GM18861 (cell line): ENCODE measurements at regions not wholly inside any gene's neighbourhood (a gene's known extent, or its start where the extent isn't known, plus 50 kb on each side); places are given as distances from the start of the nearest gene placed in this dataset.

Source experiments
- ATAC-seq: cut with Tn5 transposase; IDR thresholded peaks from one replicate; pipeline ENCODE4 v1.9.1; 2021; ENCODE audit not compliant: unreplicated experiment

- no peak for ATAC-seq
Measured at GRCh38 chr6:79864421-79864820, 82.9 kb downstream of the ELOVL4 start.

DNA sequence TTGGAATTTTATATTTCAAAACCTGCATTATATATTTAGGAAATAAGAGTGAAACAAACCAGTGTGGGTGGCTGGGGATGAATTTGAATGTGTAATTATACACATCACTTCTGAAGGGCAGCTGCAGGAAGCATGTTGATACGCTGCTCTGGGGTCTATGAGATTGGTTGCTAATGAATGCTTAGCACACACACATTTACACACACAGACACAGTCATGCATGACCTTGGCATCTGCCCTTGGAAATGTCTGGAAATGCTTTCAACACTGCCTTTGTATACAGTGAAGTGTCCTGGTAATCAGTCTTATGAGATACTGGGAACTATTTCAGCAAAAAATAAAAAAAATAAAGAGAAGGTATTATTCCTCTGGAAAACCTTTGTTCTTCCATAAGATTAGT is 83.4 kb downstream of the ELOVL4 start:
- ATAC-seq, result no peak

GRCh38 chr6:79863566-79863965 is 83.8 kb downstream of the ELOVL4 start:
- no peak for ATAC-seq

DNA sequence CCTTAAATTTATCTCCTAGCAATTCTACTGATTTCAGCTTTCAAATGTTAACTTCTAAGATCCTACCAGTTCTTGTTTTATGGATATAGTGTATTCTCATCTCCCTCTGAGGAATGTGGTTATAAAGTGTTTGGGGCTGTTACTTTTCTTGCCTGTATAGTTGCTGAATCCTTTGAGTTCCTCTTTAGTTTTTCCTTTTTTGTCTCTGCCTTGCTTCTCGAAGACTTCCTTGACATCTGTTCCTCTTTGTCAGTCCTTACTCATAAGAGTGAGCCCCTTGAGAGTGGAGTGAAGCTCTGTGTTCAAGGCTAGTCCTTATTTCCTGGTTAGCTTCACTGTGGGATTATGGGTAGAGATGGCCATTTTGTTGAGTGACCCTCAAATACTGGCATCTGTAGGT is 84.6 kb downstream of the ELOVL4 start:
- ATAC-seq, result no peak

GRCh38 chr6:79862126-79862525 is 85.2 kb downstream of the ELOVL4 start:
- ATAC-seq, result no peak

DNA sequence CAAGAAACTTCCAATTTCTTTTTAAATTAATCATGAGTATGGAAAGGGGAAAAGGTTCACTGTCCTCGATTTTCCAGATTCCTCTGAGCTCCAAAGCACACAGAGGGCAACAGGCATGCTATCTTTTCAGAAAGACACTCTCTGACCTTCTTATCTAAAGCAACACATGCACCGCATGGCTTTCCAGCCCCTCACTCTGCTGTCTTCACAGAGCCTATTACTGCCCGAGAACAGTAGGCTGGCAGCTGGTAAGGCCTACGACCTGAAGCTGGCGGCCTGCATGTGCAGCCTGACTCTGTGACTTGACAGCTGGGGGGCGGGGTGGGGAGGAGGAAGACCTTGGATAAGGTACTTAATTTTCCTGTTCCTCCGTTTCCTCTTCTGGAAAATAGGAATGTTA is 86.3 kb downstream of the ELOVL4 start:
- no peak for ATAC-seq

DNA sequence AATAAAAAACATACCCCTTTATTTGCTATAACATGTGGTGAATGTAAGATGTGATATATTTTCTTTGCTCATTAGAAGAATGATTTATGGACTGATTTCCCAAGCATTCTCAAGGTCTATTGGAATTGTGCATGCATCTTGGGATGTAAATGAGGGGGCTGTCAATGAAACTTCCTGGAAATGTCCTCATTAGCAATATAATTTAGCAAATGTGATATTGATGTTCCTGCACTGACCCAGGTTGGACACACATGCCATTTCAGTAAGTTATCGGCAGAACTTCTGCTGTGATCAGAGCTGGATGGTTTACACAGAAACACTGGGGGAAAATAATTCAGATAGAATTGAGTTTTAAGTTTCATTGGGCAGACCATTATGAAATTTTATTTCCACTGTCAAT is 99.9 kb downstream of the ELOVL4 start:
- no peak for ATAC-seq

GRCh38 chr6:79842376-79843040 is 104.8 kb downstream of the ELOVL4 start:
- peak; percentile 52 for ATAC-seq

DNA sequence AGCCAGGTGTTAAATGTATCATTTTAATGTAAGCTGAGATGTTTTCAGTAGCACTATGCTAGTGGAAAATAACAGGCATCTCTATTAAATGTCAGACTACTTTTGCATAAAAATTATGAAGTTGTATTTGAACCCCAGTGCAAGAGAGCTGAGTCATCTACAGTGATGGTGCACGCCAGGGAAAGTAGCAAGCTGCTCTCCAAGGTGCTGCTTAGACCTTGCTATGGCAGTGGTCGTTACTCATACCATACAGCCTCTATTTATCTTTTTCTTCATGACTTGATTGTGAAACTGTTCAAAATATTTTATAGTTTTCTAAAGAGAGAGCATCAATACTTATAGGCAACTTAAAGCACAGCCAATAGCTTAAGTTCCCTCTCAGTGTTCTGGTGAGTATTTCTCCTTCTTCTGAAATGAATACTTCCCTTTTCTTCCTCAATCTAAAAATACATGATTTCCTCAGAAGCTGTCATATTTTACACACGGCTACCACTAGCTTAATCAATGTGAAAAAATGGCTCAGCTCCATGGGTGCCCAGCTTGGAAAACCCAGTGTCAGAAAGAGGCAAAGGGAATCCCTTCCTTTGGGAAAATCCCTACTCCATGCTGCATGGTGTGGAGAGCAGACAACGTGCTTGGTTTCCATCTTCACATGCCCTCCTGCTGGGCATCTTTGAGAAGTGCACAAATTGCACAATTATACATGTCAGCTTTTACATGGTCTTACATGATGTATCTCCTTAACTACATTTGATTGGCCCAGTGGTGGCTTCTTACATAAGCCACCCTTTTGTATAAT is 105.6 kb downstream of the ELOVL4 start:
- ATAC-seq, result peak; percentile 40

DNA sequence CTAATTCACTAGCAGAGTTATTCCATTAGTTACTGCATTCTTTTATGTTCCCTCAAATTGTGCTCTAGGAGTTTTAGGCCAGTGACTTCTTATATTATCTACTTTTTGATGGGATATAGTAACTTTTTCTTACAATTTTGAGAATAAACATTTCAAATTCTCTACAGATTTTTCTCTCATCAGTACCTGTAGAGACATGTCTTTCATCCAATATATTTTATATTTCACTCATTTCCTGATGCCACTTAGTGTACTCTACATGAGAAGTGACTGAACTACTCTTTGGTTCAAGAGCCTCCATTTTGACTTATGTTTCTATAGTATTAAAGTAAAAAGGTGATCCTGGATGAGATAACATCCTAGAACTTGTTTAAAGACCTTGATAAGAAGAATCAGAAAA is 108.5 kb downstream of the ELOVL4 start:
- ATAC-seq, result no peak

GRCh38 chr6:79833964-79834284 is 113.4 kb downstream of the ELOVL4 start:
- ATAC-seq, result no peak

- no peak for ATAC-seq
Measured at GRCh38 chr6:79833264-79833963, 113.9 kb downstream of the ELOVL4 start.

DNA sequence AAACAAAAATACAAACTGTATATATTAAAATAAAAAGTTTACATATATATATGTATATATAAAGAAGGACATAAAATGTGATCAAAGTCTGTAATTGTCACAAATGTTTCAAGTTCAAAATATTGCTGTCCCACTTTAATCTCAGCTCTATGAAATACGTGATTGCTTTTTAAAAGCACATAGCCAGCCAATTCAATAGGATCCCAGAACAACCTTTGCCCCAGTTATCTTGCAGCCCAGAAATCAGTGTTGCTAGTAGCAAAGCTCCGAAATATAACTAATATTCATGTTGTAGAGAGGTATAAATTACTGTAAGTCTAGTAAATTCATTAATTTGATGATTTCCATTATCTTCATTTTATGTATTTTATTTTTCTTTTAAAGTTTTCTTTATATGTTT is 114.6 kb downstream of the ELOVL4 start:
- no peak for ATAC-seq

DNA sequence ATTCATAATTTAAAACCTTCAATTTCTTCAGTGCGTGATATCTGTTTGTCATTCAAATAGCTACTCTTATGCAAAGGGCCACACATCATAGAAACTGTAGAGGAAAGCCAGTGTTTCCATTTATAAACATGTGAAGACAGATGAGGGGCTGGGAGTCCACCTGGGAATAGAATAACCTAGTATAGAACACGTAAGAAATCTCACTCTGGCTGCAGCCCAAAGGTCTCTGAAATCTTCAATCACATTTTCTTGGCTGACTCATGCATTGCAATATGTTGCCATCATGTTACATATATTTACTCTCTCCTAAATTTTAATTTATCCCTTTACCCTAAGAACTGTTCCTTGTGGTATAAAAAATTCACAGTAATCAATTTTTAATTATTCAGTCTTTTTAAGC is 123.2 kb downstream of the ELOVL4 start:
- ATAC-seq, result no peak

DNA sequence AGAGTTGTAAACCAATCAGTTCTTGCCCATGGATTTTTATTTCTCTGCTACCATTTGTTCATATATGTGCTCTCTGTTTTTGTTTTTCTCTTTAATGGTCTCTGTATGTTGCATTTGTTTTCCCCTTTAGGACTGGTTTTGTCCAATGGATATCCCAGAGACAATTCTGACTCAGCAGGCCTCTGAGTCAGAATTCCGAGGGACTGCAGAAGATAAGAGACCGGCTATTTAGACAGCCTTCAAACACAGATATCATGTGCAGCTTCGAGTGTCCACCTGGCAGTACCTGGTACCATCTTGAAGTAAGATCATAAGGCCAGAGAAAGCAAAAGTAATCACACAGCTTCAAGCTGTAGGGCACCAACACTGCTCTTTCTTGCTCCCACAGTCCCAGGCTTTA is 125.5 kb downstream of the ELOVL4 start:
- ATAC-seq, result no peak

DNA sequence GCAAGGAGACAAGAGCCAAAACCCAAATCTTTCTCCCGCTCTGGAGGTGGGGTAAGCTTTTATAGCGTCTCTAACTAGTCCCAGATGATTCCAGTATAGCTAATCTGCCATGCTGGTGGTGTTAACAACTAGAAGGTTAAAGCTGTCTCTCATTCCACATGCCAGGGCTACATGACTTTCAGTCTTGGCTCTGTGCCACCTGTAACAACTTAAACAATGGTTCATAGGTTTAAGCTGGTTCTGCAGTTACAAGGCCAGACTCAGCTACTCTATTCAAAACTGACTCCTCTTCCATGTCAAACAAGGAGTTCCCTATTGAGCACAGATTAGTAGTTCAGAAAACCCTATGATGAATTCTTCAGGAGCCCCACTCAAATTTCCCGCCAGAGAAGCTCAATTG is 128.9 kb downstream of the ELOVL4 start:
- no peak for ATAC-seq

GRCh38 chr6:79814940-79815339 is 132.4 kb downstream of the ELOVL4 start:
- ATAC-seq, result no peak

- peak; percentile 94 for ATAC-seq
Measured at GRCh38 chr6:79813854-79814709, 133.3 kb downstream of the ELOVL4 start.

DNA sequence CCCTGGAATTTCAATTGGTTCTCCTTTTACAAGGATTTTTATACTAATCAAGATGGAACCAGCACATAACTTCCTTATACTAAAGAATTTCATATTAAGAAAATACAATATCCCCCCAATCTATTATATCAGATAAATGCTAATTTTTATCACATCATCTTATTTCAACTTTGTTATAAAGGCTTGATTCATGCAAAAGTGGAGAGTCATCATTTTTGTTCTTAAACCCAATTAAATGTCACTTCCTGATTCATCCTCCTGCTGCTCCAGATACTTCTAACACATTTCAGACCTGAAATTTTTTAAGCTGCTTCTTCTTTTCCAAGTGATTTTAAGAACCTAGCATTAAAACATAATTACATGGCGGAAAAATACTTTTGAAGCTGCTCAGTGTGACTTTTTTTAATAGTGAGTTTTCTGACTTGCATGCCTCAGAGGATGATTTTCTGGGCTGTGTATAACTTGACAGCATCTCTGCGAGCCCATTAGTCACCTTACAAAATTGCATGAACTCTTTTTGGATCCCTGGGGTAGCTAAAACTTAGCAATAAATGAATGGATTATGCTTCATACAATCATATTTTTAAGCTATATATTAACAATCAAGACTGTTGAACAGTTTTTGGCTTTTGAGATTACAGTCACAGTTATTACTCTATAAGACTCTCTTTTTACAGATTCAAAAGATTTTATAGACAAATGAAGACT is 134.1 kb downstream of the ELOVL4 start:
- ATAC-seq, result no peak

GRCh38 chr6:79812195-79812594 is 135.2 kb downstream of the ELOVL4 start:
- ATAC-seq, result no peak

GRCh38 chr6:79810871-79811270 is 136.5 kb downstream of the ELOVL4 start:
- ATAC-seq, result no peak
